GM12874 (cell line): ENCODE measurements at regions not wholly inside any gene's neighbourhood (a gene's known extent, or its start where the extent isn't known, plus 50 kb on each side); places are given as distances from the start of the nearest gene placed in this dataset.

Source experiments
- CTCF ChIP-seq: IDR thresholded peaks from 2 replicates; pipeline ENCODE4 v1.5.1; 2011; ENCODE audit warnings: low read depth, mild to moderate bottlenecking, control low read depth, low read length, moderate library complexity; ENCODE audit not compliant: insufficient read depth

DNA sequence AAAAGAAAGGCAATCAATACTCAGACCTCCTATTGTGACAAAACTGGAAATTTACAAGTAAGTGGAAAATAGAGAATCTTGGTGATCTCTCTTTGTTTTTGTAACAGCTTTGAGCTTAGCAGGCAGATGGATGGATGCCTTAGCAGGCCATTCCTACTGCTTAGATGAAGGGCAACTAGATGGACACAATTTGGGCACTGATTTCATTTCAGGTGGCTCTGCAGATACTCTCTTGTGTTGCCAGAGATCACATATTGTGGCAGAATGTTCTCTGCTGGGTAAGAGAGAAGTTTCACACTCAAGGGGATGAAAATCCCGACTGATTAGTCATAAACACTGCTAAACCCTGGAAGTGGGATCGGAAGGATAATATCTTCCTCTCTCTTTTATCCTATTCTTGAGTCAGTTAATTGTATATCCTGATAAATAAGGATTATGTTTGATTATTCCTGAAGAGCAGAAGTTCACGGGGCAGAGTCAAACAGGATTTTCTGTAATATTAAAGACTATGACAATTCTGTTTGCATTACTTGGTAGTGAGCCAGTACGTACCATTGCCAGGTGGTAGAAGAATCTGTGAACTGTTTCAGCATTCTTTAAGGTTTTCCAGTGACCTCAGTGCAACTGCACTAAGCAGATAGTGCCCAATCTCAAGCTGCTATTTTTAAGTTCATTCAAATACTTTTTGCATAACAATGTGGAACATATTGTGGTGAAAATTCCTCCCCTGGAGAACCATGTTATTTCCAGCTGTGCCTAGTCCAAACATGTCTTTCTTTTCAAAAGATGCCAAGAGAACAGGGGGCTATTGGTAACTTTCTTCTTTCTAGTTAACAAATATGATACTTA lies 974.3 kb downstream of the FSTL5 start:
- no peak for TF ChIP-seq CTCF

DNA sequence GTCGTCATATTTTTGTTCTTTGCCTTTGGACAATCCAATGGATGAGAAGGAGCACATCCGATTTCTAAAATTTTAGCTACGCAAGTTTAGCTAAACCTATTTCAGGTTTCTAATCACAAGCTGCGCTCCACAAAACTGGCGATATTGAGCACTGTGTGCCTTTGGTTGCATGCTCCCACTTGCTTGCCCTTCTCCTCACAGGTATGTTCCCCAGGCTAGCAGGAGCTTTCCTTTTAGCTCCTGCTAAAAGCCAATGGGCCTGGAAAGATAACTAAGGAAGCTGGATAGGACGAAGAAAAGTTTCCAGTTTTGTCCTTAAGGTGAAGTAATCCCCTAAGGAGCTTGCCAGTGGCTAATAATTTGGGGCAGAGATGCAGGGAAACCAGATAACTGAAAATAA lies 975.2 kb downstream of the FSTL5 start:
- TF ChIP-seq CTCF: no peak

DNA sequence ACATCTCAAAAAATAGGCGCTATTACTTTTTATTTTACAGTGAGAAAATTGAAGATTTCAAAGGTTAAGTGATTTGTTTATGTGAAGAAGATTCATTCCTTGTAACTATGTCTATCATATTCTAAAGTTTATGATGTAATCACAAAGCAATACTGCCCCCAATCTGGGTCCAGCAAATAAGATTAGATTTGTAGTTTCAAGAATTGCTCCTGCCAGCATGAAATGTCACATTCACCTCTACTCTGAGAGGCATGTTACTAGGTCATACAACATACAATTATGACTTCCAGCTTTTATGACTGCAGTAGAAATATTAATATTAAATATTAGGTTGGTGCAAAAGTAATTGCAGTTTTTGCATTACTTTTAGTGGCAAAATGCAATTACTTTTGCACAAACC lies 976.2 kb downstream of the FSTL5 start:
- no peak for TF ChIP-seq CTCF

DNA sequence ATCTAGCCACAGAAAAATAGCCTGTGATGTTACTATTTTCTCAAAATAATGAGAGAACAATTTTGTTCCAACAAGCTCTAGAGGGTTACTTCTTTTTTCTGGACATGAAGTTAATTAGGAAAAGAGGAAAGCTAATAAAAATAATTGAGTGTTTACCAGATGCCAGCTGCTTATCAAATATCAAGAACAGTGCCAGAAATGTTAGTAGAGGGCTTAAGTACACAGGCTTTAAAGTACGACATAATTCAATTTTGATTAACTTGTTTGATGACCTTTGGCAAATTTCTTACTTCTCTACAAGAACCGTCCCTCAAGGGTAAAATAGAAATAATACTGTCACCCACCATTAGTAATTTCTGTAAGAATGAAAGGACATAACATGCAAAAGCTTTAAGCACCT lies 977.0 kb downstream of the FSTL5 start:
- no peak for TF ChIP-seq CTCF

DNA sequence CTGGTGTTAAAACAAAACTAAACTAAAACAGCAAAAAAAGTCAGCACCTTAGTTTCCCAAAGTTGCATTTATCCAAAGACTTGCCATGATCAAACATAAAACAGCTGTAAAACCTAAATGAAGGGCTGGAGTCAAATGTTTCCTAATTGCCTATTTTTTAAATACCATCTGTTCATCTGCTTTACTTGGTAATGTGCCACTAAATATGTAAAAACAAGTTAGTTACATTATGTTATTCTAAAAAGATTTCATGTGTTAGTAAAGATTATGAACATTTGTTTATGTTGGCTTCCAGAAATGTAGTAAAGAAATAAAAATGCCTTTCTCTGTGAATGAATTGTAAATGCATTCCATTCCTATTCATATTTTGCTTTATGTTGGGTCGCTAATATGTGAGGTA lies 977.8 kb downstream of the FSTL5 start:
- TF ChIP-seq CTCF: no peak

- TF ChIP-seq CTCF: no peak
Observed at GRCh38 chr4:161183729-161184128, 980.1 kb downstream of the FSTL5 start.

DNA sequence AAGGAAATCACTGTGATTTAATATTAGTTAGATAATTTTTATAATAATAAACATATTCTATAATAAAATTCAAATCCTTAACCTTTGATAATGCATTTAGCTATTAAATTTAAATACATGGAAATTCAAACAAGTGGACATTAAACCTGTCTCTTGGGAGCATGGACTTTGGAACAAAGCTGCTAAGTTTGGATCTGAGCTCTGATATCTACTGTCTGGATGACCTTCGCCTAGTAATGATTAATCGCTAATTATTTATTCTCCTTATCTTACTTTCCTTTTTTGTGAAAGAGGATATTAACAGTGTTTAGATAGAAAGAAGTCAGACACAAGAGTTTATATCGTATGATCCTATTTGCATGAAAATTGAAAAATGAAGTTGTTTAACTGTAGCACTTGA lies 980.9 kb downstream of the FSTL5 start:
- TF ChIP-seq CTCF: no peak
